Dendritic cell treated with granulocyte-macrophage colony-stimulating factor and Interleukin-4, amounts not matched to agents 40 ng/mL and 50 ng/mL, for 4 days (primary cell): ENCODE measurements at regions not wholly inside any gene's neighbourhood (a gene's known extent, or its start where the extent isn't known, plus 50 kb on each side); places are given as distances from the start of the nearest gene placed in this dataset.

Experiments used
- H3K27ac Mint-ChIP-seq: one replicate; pipeline ENCODE4 v1.8.0; 2022; ENCODE audit warnings: mild to moderate bottlenecking, mixed read lengths
- H3K27me3 Mint-ChIP-seq: one replicate; pipeline ENCODE4 v1.8.0; 2022; ENCODE audit warnings: mild to moderate bottlenecking, mixed read lengths
- H3K36me3 Mint-ChIP-seq: one replicate; pipeline ENCODE4 v1.8.0; 2022; ENCODE audit warnings: low read depth, mixed read lengths
- H3K4me1 Mint-ChIP-seq: one replicate; pipeline ENCODE4 v1.8.0; 2022; ENCODE audit warnings: low read depth, mixed read lengths
- H3K4me3 Mint-ChIP-seq: one replicate; pipeline ENCODE4 v1.8.0; 2022; ENCODE audit warnings: mild to moderate bottlenecking, moderate library complexity, mixed read lengths
- H3K9me3 Mint-ChIP-seq: one replicate; pipeline ENCODE4 v1.8.0; 2022; ENCODE audit warnings: mixed read lengths
- intact Hi-C: fragments of 100-400 bp; cut with micrococcal nuclease; formaldehyde crosslinking; loops from one replicate; pipeline ENCODE4 v1.15.0; 2022

DNA sequence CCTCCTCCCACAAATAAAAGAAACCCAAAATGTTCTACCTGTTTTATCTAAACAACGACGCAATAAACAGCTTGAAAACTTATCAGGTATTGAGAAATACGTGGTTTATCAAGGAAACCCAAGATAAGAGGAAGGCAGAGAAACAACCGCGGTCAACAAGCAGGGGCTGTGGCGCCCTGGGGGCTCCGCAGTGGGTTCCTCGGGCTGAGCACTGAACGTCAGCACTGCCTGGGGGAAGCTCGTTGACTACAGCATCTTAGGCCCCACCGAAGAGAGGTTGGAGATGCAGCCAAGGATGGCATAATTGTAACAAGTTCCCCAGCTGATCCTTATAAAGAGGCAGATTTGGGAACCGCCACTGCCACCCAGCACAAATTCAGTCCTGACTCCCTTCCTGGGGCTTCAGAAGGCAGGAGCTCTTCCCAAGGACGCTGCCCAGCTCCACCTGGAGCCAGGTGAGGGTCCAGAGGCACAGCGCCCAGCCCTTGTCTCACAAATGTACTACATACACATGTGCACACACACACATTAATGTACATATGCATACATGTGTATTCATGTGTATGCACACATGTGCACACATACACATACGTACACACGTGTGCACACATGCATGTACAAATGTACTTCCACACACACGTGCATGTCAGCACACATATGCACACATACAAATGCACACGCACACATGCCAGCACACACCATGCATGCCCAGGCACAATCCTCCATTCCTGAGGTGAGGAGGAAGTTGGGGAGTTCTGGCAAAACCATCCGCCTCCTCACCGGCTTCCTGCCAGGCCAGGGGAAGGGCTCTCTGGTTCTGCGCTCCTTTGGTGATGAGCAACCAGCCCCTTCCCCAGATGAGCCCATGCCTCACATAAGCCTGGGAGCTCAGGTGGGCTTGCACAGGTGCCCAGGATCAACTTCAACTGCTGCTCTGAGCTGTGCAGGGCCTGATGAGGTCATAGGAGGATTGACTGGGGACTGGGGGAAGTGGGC is 251.1 kb downstream of the NPHP4 start:
- Mint-ChIP-seq H3K4me3 (no peak overlapping the region), H3K27me3 (peaks cover 10% of the 10 kb centered on the region), H3K9me3 (no peaks in the 10 kb centered on the region), H3K27ac (no peak overlapping the region), H3K36me3 (no peaks in the 10 kb centered on the region), H3K4me1 (no peaks in the 10 kb centered on the region)
- intact Hi-C loops: no loop called here

DNA sequence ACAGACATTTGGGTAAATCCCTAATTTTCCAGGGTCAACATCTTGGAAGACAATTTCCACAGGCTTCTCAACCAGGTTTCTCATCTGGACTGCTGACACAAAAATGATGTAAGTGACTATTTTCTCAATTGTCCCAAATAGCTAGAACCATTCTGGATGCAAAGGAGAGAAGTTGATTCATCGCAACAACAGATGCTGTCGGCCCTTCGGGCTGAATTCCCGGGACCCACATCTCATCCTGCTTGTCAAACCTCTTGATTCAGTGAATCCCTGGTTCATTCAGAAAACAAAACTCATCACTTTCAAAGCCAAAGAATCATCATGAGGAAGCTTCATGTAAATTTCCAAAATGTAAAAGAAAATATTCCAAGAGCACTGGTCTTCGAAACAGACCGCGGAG is 251.8 kb downstream of the NPHP4 start:
- peaks cover 10% of the 10 kb centered on the region for H3K27me3 Mint-ChIP-seq
- H3K9me3 Mint-ChIP-seq: no peaks in the 10 kb centered on the region
- intact Hi-C loops: no loop called here

DNA sequence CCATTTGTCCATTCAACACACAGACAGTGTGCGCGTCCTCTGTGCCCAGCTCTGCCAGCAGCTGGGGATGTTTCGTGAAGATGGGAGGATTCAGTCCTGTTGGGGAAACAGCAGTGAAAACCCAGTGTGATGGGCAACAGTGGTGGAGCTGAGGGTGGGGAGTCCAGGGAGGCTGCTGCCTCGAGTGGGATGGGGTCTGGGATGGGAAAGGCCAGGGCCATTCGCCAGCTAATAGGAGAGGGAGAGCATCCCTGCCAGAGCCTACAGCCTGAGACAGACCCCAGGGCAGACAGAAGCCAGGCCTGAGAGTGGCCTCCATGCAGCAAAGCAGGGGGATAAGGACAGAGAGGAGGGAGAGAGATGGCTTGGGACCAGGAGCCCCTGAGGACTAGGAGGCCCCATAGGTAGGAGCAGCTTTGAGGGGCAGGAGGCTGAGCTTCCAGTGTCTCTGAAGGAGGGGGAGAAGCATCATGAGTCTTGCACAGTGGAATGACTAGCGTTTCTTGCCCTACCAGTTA is 252.6 kb downstream of the NPHP4 start:
- no peak overlapping the region for H3K4me3 Mint-ChIP-seq
- no peak overlapping the region for H3K27ac Mint-ChIP-seq
- H3K36me3 Mint-ChIP-seq: no peaks in the 10 kb centered on the region
- intact Hi-C loops: no loop called here
- no peaks in the 10 kb centered on the region for H3K9me3 Mint-ChIP-seq
- H3K27me3 Mint-ChIP-seq: peaks cover 7% of the 10 kb centered on the region
- no peaks in the 10 kb centered on the region for H3K4me1 Mint-ChIP-seq

More for the DNA sequence above, 251.8 kb downstream of the NPHP4 start:
- no peaks in the 10 kb centered on the region for H3K36me3 Mint-ChIP-seq
- no peak overlapping the region for H3K27ac Mint-ChIP-seq
- H3K4me1 Mint-ChIP-seq: no peaks in the 10 kb centered on the region
- H3K4me3 Mint-ChIP-seq: no peak overlapping the region

DNA sequence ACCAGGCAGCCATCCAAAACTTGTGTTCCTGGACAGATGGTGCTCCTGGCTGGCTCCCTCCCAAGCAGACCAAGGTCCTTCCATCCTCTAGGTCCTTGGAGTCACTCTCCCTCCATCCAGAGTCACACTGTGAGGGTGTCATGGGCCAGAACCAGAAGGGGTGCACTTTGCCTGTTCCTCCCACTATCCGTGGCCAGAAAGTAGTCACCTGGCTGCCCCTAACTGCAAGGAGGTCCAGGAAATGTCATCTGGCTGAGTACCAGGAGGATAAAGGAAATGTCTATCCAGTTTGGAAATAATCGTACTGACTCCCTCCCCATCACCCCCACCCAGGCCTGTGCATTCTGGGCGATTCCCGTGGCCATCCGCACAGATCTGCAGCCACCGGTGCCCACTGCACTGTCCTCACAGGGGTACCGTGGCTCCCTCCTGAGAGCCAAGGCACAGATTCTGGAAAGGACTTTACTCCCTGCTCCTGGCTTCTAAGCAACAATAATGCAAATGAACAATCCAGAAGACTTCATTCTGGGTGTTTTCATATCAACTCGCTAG is 253.2 kb downstream of the NPHP4 start:
- intact Hi-C loops: no loop called here
- Mint-ChIP-seq H3K27me3 (peaks cover 5% of the 10 kb centered on the region), H3K4me1 (no peaks in the 10 kb centered on the region), H3K9me3 (no peaks in the 10 kb centered on the region), H3K27ac (no peak overlapping the region), H3K4me3 (no peak overlapping the region), H3K36me3 (no peaks in the 10 kb centered on the region)

DNA sequence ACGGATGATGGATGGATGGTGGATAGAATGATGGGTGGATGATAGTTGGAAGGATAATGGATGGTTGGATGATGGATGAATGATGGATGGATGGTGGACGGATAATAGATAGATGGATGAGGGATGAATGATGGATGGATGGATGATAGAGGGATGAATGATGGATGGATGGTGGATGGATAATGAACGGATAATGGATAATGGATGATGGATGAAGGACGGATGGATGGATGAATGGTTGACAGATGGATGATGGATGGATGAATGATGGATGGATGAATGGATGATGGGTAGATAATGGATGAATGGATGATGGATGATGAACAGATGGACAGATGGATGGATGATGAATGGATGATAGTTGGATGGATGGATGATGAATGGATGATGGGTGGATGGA is 255.1 kb downstream of the NPHP4 start:
- H3K27ac Mint-ChIP-seq: no peak overlapping the region
- H3K9me3 Mint-ChIP-seq: no peaks in the 10 kb centered on the region
- no peaks in the 10 kb centered on the region for H3K36me3 Mint-ChIP-seq
- no peak overlapping the region for H3K4me3 Mint-ChIP-seq
- intact Hi-C loops: no loop called here
- H3K27me3 Mint-ChIP-seq: peaks cover 7% of the 10 kb centered on the region
- no peaks in the 10 kb centered on the region for H3K4me1 Mint-ChIP-seq

DNA sequence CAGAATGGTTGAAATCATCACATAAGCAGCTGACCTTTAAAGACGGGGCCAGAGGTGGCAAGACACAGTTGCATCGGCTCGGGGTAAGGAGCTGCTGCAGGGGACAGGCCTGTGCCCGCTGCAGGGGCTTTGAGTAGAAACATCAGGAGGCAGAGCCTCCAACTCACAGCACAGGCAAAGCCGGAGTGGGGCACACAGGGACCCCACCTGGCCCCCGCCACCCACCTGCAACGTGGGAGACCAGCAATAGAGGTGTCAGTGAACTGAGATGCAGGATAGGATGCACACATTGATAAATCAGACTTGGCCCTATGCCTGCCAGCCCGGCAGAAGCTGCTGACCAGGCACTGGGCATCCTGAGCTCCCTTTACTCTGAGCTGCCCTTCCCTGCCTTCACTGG is 257.2 kb downstream of the NPHP4 start:
- peaks cover 7% of the 10 kb centered on the region for H3K27me3 Mint-ChIP-seq
- no peaks in the 10 kb centered on the region for H3K36me3 Mint-ChIP-seq
- no peaks in the 10 kb centered on the region for H3K9me3 Mint-ChIP-seq
- intact Hi-C loops: no loop called here
- H3K4me3 Mint-ChIP-seq: no peak overlapping the region
- H3K4me1 Mint-ChIP-seq: no peaks in the 10 kb centered on the region
- H3K27ac Mint-ChIP-seq: no peak overlapping the region

DNA sequence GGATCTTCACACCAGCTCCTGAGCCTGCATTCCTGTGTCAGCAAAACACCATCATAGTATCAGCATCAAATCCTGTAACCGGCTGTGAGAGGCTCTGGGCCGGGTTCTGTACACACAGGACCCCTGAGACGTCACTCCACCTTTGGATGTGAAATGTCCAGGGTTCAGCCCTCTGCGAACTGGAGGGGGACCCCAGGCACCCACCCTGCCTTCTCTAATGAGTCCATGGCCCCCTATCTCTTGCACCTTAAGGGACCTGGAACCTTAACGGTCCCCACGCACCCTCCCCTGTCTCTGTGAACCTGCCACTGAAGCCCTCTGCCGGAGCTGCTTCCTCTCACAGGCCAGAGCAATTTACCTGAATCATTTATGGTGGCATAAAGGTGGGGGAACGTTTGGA is 257.8 kb downstream of the NPHP4 start:
- no peaks in the 10 kb centered on the region for H3K4me1 Mint-ChIP-seq
- intact Hi-C loops: no loop called here
- peaks cover 3% of the 10 kb centered on the region for H3K27me3 Mint-ChIP-seq
- H3K9me3 Mint-ChIP-seq: no peaks in the 10 kb centered on the region
- no peaks in the 10 kb centered on the region for H3K36me3 Mint-ChIP-seq
- H3K4me3 Mint-ChIP-seq: no peak overlapping the region
- no peak overlapping the region for H3K27ac Mint-ChIP-seq

DNA sequence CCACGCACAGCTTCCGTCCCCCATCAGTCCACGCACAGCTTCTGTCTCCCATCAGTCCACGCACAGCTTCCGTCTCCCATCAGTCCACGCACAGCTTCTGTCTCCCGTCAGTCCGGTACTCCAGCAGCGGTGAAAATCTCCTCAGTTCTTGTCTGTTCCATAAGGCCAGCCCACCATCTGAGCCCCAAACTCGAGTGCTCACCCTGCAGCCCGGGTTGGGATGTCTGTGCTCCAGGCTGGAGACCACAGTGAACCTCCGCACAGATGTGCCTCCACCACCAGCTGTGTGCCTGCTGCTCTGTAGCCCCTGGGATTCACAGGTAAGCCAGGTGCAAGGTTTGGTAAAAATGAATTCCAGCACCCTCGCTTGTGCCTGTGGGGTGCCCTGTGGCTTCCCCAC is 258.6 kb downstream of the NPHP4 start:
- no peaks in the 10 kb centered on the region for H3K4me1 Mint-ChIP-seq

DNA sequence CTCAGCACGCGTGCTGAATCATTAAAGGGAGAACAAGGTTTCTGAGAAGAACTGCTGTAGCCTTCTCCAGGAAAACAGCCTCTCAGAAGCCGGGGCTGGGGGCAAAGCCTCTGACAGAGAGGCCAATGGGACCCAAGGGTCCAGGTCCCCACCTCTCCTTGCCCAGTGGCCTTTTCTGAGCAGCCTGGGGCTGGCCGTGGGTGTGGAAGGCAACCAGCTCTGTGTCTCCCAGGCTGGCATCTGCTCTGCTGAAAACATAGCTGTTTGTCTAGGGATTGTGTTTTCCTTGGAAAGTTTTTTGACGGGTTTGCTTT is 261.2 kb downstream of the NPHP4 start:
- Mint-ChIP-seq H3K4me1 (no peaks in the 10 kb centered on the region), H3K4me3 (no peak overlapping the region), H3K36me3 (no peaks in the 10 kb centered on the region), H3K9me3 (no peaks in the 10 kb centered on the region), H3K27me3 (peaks cover 2% of the 10 kb centered on the region), H3K27ac (no peak overlapping the region)
- intact Hi-C loops: no loop called here

More for the DNA sequence above, 258.6 kb downstream of the NPHP4 start:
- H3K36me3 Mint-ChIP-seq: no peaks in the 10 kb centered on the region
- H3K9me3 Mint-ChIP-seq: no peaks in the 10 kb centered on the region
- no peak overlapping the region for H3K27ac Mint-ChIP-seq
- intact Hi-C loops: no loop called here
- H3K27me3 Mint-ChIP-seq: peaks cover 2% of the 10 kb centered on the region
- H3K4me3 Mint-ChIP-seq: no peak overlapping the region

DNA sequence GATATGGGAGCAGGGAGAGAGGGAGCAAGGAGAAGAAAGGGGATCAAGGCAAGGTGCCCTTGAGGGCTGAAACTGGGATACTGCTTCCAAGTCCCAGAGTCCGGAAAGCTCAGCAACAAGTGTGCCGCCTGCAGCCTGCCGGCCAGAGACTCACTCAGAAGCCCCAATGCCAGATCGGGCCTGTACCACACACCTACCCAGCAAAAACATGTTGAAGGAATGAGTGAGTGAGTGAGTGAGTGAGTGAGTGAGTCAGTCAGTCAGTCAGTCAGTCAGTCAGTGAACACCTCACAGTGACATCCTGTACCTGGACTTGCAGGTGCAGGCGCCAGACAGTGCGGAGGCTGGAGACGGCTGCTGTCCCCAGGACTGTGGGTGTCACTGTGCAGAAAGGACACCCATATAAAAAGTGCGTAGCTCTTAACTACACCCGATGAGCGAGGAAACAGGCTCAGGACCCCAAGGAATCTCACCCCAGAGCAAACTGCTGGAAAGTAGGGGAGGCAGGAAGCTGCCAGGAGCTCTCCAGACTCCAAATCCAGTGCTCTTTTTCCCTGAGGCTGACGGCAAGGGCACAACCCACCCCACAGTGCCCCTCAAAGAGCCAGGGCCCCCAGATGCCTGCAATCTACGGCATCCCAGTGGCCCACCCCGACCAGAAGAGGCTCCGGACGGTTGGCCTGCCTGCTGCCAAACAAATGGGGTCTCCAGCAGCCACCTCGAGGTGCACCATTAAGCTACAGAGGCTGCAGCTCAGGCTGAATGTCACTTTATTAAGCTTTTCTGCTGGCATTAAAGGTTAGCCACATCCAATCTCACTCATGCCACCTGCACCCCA is 261.7 kb downstream of the NPHP4 start:
- H3K36me3 Mint-ChIP-seq: no peaks in the 10 kb centered on the region
- H3K9me3 Mint-ChIP-seq: no peaks in the 10 kb centered on the region
- intact Hi-C loops: no loop called here
- H3K27me3 Mint-ChIP-seq: peaks cover 2% of the 10 kb centered on the region
- H3K4me1 Mint-ChIP-seq: no peaks in the 10 kb centered on the region
- no peak overlapping the region for H3K4me3 Mint-ChIP-seq
- no peak overlapping the region for H3K27ac Mint-ChIP-seq

DNA sequence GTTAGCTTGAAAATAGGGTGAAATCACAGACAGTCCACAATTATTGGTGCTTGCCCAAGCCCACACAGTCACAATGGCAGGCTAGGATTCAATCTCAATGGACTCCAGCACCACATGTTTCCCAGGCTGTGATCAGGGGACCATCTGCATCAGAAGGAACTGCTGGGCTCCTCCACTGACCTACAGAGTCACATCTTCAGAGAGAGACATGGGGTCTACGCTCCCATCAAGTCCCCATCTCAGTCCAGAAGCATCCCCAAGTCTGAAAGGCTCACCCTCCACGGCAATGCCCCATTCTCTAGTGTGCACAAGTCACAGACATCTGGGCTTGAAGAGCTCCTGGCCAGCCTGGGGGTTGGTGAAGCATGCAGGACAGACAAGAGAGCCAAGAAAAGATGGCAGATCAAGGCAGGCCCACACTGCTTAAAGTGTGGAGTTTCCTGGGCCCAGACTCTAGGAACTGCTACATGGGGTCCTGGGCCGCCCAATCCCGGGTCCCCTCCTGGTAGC is 262.5 kb downstream of the NPHP4 start:
- H3K27ac Mint-ChIP-seq: no peak overlapping the region
- H3K36me3 Mint-ChIP-seq: no peaks in the 10 kb centered on the region
- H3K27me3 Mint-ChIP-seq: peaks cover 2% of the 10 kb centered on the region
- intact Hi-C loops: no loop called here
- no peak overlapping the region for H3K4me3 Mint-ChIP-seq
- no peaks in the 10 kb centered on the region for H3K9me3 Mint-ChIP-seq
- H3K4me1 Mint-ChIP-seq: no peaks in the 10 kb centered on the region

DNA sequence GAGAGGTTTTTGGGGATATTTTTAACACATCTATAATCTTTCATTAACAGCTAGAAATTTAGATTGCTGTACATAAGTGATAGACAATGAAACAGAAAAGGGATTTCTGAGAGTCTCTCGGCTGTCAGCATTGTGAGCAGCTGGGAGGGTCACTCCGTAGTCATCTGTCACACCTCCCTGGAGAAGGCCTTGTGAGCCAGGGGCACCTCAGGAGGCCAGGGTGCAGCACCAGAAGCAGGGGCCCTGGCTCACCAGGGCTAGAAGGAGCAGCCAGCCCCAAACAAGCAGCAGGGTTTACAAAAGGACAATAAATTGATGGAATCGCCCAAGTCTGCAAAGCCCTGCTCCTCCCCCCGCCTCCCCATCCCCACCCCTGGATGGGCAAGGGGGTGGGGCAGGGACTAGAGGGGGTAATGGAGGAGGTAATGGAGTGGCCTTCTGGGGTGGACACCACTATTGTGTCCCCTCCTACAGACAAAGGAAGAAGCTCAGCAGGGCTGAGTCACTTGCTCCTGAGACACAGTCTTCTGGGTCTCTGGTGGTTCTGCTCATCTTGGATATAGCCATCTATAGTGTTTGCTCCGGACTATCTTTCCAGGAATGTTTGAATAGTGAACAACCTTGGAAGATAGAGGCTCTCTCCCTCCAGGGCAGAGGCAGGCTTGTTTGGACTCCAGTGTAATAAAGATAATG is 263.4 kb downstream of the NPHP4 start:
- intact Hi-C loops: no loop called here
- H3K36me3 Mint-ChIP-seq: no peaks in the 10 kb centered on the region
- no peak overlapping the region for H3K27ac Mint-ChIP-seq
- H3K9me3 Mint-ChIP-seq: no peaks in the 10 kb centered on the region
- H3K4me1 Mint-ChIP-seq: no peaks in the 10 kb centered on the region
- peaks cover 2% of the 10 kb centered on the region for H3K27me3 Mint-ChIP-seq
- no peak overlapping the region for H3K4me3 Mint-ChIP-seq

DNA sequence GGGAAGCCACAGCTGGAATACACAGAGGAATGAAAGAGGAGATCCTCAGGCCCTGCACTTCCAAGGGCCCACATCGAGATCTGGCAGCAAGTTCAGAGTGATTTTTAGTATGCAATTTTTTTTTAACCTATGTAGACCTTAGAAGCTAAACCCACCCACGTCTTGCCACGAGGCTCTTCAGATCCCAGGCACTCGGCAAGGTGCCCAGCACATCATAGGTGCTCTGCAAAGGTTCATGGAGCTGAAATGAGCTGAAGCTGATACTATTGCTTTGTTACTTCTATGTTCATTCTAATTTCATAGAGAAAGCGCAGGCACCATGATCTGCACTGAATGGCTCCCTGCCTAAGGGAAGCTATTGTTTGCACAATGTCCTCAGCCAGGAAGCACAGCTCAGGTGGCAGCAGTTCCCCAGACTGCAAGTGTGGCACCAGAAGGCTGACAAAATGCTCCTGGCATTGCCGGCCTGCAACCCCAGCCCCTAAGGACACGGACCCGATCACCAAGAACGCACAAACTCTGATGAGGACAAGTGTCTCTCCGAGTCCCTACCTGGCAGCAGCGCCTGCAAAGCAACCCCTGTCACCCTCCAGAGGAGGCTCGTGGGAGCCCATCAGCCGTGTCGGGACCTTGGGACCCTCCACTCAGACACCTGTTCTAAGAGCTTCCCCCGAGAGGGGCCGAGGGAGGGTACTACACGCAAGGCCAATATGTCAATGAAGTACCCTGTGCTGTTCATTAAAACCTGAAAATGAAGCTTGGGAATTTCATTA is 264.2 kb downstream of the NPHP4 start:
- H3K27me3 Mint-ChIP-seq: no peaks in the 10 kb centered on the region
- intact Hi-C loops: no loop called here
- no peak overlapping the region for H3K27ac Mint-ChIP-seq

More for the DNA sequence above, 264.2 kb downstream of the NPHP4 start:
- Mint-ChIP-seq H3K4me3 (no peak overlapping the region), H3K36me3 (no peaks in the 10 kb centered on the region), H3K9me3 (no peaks in the 10 kb centered on the region), H3K4me1 (no peaks in the 10 kb centered on the region)
